CD4-positive, alpha-beta T cell (primary cell): ENCODE measurements at regions not wholly inside any gene's neighbourhood (a gene's known extent, or its start where the extent isn't known, plus 50 kb on each side); places are given as distances from the start of the nearest gene placed in this dataset.

Experiments used
- ATAC-seq: fragments of 200-7000 bp; cut with Tn5 transposase; one replicate; pipeline ENCODE4 v1.10.0; 2022; ENCODE audit warnings: mild to moderate bottlenecking; ENCODE audit not compliant: poor library complexity
- CTCF ChIA-PET: fragments of 350-600 bp; sonication (Branson Sonifier 250); formaldehyde crosslinking; loops from one replicate; lab custom pipeline; 2021; ENCODE audit warnings: antibody characterized with exemption, inconsistent platforms; lab: Charles Lee
- POLR2A ChIA-PET: fragments of 350-600 bp; sonication (Branson Sonifier 250); formaldehyde crosslinking; loops from one replicate; lab custom pipeline; 2021; ENCODE audit warnings: antibody characterized with exemption, inconsistent platforms; lab: Charles Lee
- DNase-seq, 14 experiments: peaks; one replicate each; pipeline ENCODE4 v3.0.0-alpha.2; 2013 to 2020; ENCODE audit warnings: mixed read lengths in 2 of 14
- H3K27ac ChIP-seq, 2 donors: one replicate each; pipeline versions ENCODE4 v1.5.1 to v1.7.0; 2013; ENCODE audit warnings: low read length in 2 of 2, low read depth in 1 of 2, mild to moderate bottlenecking in 1 of 2
- H3K27me3 ChIP-seq, 2 experiments: 1 replicate in 1 of 2; 2 replicates in 1 of 2; pipeline versions ENCODE4 v1.6.1 to v1.7.0; 2013; ENCODE audit warnings: low read length in 2 of 2, control low read depth in 1 of 2, mild to moderate bottlenecking in 1 of 2, moderate library complexity in 1 of 2; ENCODE audit not compliant: insufficient read depth in 2 of 2, control insufficient read depth in 1 of 2
- H3K36me3 ChIP-seq: one replicate; pipeline ENCODE4 v1.6.1; 2013; ENCODE audit warnings: low read length, control low read depth; ENCODE audit not compliant: insufficient read depth
- H3K4me1 ChIP-seq: one replicate; pipeline ENCODE4 v1.6.1; 2013; ENCODE audit warnings: low read length, control low read depth; ENCODE audit not compliant: insufficient read depth
- H3K4me3 ChIP-seq: one replicate; pipeline ENCODE4 v1.5.1; 2013; ENCODE audit warnings: mild to moderate bottlenecking, low read length, moderate library complexity
- H3K9me3 ChIP-seq, 2 experiments: 1 replicate in 1 of 2; 2 replicates in 1 of 2; pipeline versions ENCODE4 v1.6.1 to v1.7.0; 2013; ENCODE audit warnings: low read length in 2 of 2, mild to moderate bottlenecking in 2 of 2, control low read depth in 1 of 2, moderate library complexity in 1 of 2; ENCODE audit not compliant: control insufficient read depth in 1 of 2, insufficient read depth in 1 of 2
- H3K27ac Mint-ChIP-seq: one replicate; pipeline ENCODE4 v1.8.0; 2020; ENCODE audit warnings: mixed read lengths
- H3K27me3 Mint-ChIP-seq: one replicate; pipeline ENCODE4 v1.8.0; 2021; ENCODE audit warnings: mixed read lengths
- H3K36me3 Mint-ChIP-seq: one replicate; pipeline ENCODE4 v1.8.0; 2021; ENCODE audit warnings: low read depth, mixed read lengths
- H3K4me1 Mint-ChIP-seq: one replicate; pipeline ENCODE4 v1.8.0; 2021; ENCODE audit warnings: low read depth, mixed read lengths
- H3K4me3 Mint-ChIP-seq: one replicate; pipeline ENCODE4 v1.8.0; 2020; ENCODE audit warnings: mild to moderate bottlenecking, mixed read lengths
- H3K9me3 Mint-ChIP-seq: one replicate; pipeline ENCODE4 v1.8.0; 2020; ENCODE audit warnings: mixed read lengths
- CTCF ChIP-seq: fragments of 200-600 bp; IDR thresholded peaks from one replicate; pipeline ENCODE4 v1.8.0; 2022; ENCODE audit warnings: antibody characterized with exemption, mild to moderate bottlenecking
- intact Hi-C, 2 experiments: fragments of 100-400 bp; cut with DNase I in 1 of 2; cut with micrococcal nuclease in 1 of 2; formaldehyde crosslinking; loops; one replicate each; pipeline versions ENCODE4 v1.15.1 to v1.9.0; 2023 to 2025; cut with DNase I, micrococcal nuclease

GRCh38 chr12:118827047-118827446, 154.3 kb upstream of the SRRM4 start:
- no peak for TF ChIP-seq CTCF
- ATAC-seq, result no peak
- no peak overlapping the region for H3K27ac Mint-ChIP-seq
- H3K27me3 ChIP-seq, result no peaks in the 10 kb centered on the region
- no peaks in the 10 kb centered on the region for H3K4me1 Mint-ChIP-seq
- intact Hi-C loops, result no loop called here
- DNase-seq, result no peak
- H3K27ac ChIP-seq, result no peak overlapping the region
- no peaks in the 10 kb centered on the region for H3K27me3 Mint-ChIP-seq
- POLR2A ChIA-PET, result no interaction called here
- H3K9me3 Mint-ChIP-seq, result peaks cover 6% of the 10 kb centered on the region
- CTCF ChIA-PET, result no interaction called here
- no peaks in the 10 kb centered on the region for H3K36me3 ChIP-seq
- H3K4me3 ChIP-seq, result no peak overlapping the region
- H3K4me3 Mint-ChIP-seq, result no peak overlapping the region
- H3K4me1 ChIP-seq, result no peaks in the 10 kb centered on the region
- H3K9me3 ChIP-seq, result peaks cover 0 to 7% of the 10 kb centered on the region in 2 experiments
- H3K36me3 Mint-ChIP-seq, result no peaks in the 10 kb centered on the region

- Mint-ChIP-seq H3K9me3 (peaks cover 6% of the 10 kb centered on the region), H3K4me1 (no peaks in the 10 kb centered on the region), H3K4me3 (no peak overlapping the region), H3K27me3 (no peaks in the 10 kb centered on the region), H3K27ac (no peak overlapping the region), H3K36me3 (no peaks in the 10 kb centered on the region)
- ChIA-PET POLR2A (no interaction called here), CTCF (no interaction called here)
- H3K4me1 ChIP-seq, result no peaks in the 10 kb centered on the region
- no peak for ATAC-seq
- DNase-seq, result no peak
- no peak overlapping the region for H3K27ac ChIP-seq
- TF ChIP-seq CTCF, result no peak
- H3K9me3 ChIP-seq, result peaks cover 0 to 7% of the 10 kb centered on the region in 2 experiments
- H3K36me3 ChIP-seq, result no peaks in the 10 kb centered on the region
- H3K4me3 ChIP-seq, result no peak overlapping the region
- intact Hi-C loops, result no loop called here
- H3K27me3 ChIP-seq, result no peaks in the 10 kb centered on the region
Measured at GRCh38 chr12:118827606-118828005, 153.7 kb upstream of the SRRM4 start.

- no peak for TF ChIP-seq CTCF
- H3K27ac Mint-ChIP-seq, result no peak overlapping the region
- ChIA-PET POLR2A (no interaction called here), CTCF (no interaction called here)
- ATAC-seq, result no peak
- no peaks in the 10 kb centered on the region for H3K4me1 Mint-ChIP-seq
- no peak for DNase-seq
- Histone ChIP-seq H3K9me3 (peaks cover 0 to 3% of the 10 kb centered on the region in 2 experiments), H3K4me1 (no peaks in the 10 kb centered on the region), H3K27me3 (no peaks in the 10 kb centered on the region), H3K36me3 (no peaks in the 10 kb centered on the region), H3K4me3 (no peak overlapping the region), H3K27ac (no peak overlapping the region)
- H3K9me3 Mint-ChIP-seq, result peaks cover 3% of the 10 kb centered on the region
- H3K4me3 Mint-ChIP-seq, result no peak overlapping the region
- no peaks in the 10 kb centered on the region for H3K27me3 Mint-ChIP-seq
- intact Hi-C loops, result no loop called here
- H3K36me3 Mint-ChIP-seq, result no peaks in the 10 kb centered on the region
Measured at GRCh38 chr12:118830296-118830695, 151.0 kb upstream of the SRRM4 start.
